NCI-H2171 treated with DMSO at 0.1 percent for 48 hours (cell line): ENCODE measurements at regions not wholly inside any gene's neighbourhood (a gene's known extent, or its start where the extent isn't known, plus 50 kb on each side); places are given as distances from the start of the nearest gene placed in this dataset.

Experiments used
- DNase-seq: peaks from one replicate; lab custom pipeline; 2025; lab: John Stamatoyannopoulos, UW

- DNase-seq, result no peak
These were observed 77.0 kb upstream of the SEMA6A start for GRCh38 chr5:116651653-116652052.

GRCh38 chr5:116650964-116651363, 76.3 kb upstream of the SEMA6A start:
- DNase-seq, result no peak

- DNase-seq, result no peak
These were observed 75.9 kb upstream of the SEMA6A start for GRCh38 chr5:116650544-116650943.

- no peak for DNase-seq
These were observed 72.1 kb upstream of the SEMA6A start for GRCh38 chr5:116646611-116647289.

- no peak for DNase-seq
These were observed 71.0 kb upstream of the SEMA6A start for GRCh38 chr5:116645627-116646026.

- no peak for DNase-seq
These were observed 65.6 kb upstream of the SEMA6A start for GRCh38 chr5:116640236-116640635.

GRCh38 chr5:116637149-116637740, 62.6 kb upstream of the SEMA6A start:
- no peak for DNase-seq

GRCh38 chr5:116632890-116633289, 58.3 kb upstream of the SEMA6A start:
- peak; percentile 68 for DNase-seq

- DNase-seq, result no peak
These were observed 56.5 kb upstream of the SEMA6A start for GRCh38 chr5:116631147-116631546.

- DNase-seq, result no peak
These were observed 54.5 kb upstream of the SEMA6A start for GRCh38 chr5:116629168-116629567.

GRCh38 chr5:116626945-116627679, 52.5 kb upstream of the SEMA6A start:
- DNase-seq, result no peak

GRCh38 chr5:116626272-116626723, 51.7 kb upstream of the SEMA6A start:
- peak; percentile 69 for DNase-seq
